ENCODE measurements at regions not wholly inside any gene's neighbourhood (a gene's known extent, or its start where the extent isn't known, plus 50 kb on each side); places are given as distances from the start of the nearest gene placed in this dataset.

DNA sequence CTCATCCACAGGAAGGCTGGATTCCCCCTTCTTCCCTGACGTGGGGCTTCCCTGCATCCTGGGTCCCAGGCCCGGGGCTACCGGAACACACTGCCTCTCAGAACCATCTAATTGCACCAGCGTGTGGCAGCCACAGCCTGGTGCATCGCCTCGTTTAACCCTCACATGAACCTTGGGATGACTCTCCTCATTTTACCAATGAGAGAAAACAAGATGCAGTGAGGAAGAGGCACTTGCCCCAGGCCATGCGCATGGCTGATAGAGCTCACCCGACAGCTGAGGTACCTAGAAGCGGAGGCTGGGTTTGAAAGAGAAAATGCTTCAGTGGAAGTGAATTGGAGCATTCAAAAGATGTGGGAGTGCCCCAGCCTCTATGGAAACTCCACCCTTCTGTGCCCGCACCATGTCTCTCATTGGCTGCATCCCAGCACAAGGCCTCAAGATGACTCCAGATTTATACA lies 162.3 kb downstream of the KATNIP start:
- Mint-ChIP-seq H3K9me3 (ENCODE audit: low read depth) (no peaks in the 10 kb centered on the region), H3K27ac (ENCODE audit: unreplicated experiment) (no peak overlapping the region), H3K36me3 (ENCODE audit: low read depth) (peaks cover 5% of the 10 kb centered on the region), H3K4me1 (ENCODE audit: low read depth) (no peaks in the 10 kb centered on the region), H3K4me3 (ENCODE audit: unreplicated experiment) (no peak overlapping the region), H3K27me3 (ENCODE audit: low read depth) (no peaks in the 10 kb centered on the region)
- TF ChIP-seq, protein P1, sequence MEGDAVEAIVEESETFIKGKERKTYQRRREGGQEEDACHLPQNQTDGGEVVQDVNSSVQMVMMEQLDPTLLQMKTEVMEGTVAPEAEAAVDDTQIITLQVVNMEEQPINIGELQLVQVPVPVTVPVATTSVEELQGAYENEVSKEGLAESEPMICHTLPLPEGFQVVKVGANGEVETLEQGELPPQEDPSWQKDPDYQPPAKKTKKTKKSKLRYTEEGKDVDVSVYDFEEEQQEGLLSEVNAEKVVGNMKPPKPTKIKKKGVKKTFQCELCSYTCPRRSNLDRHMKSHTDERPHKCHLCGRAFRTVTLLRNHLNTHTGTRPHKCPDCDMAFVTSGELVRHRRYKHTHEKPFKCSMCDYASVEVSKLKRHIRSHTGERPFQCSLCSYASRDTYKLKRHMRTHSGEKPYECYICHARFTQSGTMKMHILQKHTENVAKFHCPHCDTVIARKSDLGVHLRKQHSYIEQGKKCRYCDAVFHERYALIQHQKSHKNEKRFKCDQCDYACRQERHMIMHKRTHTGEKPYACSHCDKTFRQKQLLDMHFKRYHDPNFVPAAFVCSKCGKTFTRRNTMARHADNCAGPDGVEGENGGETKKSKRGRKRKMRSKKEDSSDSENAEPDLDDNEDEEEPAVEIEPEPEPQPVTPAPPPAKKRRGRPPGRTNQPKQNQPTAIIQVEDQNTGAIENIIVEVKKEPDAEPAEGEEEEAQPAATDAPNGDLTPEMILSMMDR (IDR thresholded peaks at IDR 0.05) = no peak
- DNase-seq (ENCODE audit: low spot score) = peak; percentile 67

DNA sequence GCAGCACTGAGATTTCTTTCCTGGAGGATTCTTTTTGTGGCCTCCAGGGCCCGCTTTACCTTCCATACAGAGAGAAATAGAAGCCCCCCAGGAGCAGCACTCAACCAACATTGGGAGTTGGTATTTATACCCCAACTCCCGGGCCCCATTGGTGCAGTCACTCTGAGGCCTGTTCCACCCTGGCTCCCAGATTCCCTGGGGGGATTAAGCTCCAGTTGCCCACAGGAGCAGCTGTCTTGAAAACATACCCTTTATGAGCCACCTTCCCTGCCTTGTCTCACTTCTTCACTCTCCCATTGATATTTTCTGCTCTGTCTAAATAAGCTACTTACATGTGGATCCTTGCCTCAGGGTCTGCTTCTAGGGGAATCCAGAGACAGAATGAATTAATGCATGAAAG lies 167.8 kb downstream of the KATNIP start:
- peak; percentile 10 for DNase-seq (ENCODE audit: low spot score)
- no peak overlapping the region for H3K4me3 Mint-ChIP-seq (ENCODE audit: unreplicated experiment)
- H3K4me1 Mint-ChIP-seq (ENCODE audit: low read depth) = peaks cover 13% of the 10 kb centered on the region
- H3K36me3 Mint-ChIP-seq (ENCODE audit: low read depth) = peaks cover 2% of the 10 kb centered on the region
- TF ChIP-seq, protein P1 (IDR thresholded peaks at IDR 0.05) = no peak
- H3K9me3 Mint-ChIP-seq (ENCODE audit: low read depth) = no peaks in the 10 kb centered on the region
- H3K27me3 Mint-ChIP-seq (ENCODE audit: low read depth) = no peaks in the 10 kb centered on the region
- no peak overlapping the region for H3K27ac Mint-ChIP-seq (ENCODE audit: unreplicated experiment)

DNA sequence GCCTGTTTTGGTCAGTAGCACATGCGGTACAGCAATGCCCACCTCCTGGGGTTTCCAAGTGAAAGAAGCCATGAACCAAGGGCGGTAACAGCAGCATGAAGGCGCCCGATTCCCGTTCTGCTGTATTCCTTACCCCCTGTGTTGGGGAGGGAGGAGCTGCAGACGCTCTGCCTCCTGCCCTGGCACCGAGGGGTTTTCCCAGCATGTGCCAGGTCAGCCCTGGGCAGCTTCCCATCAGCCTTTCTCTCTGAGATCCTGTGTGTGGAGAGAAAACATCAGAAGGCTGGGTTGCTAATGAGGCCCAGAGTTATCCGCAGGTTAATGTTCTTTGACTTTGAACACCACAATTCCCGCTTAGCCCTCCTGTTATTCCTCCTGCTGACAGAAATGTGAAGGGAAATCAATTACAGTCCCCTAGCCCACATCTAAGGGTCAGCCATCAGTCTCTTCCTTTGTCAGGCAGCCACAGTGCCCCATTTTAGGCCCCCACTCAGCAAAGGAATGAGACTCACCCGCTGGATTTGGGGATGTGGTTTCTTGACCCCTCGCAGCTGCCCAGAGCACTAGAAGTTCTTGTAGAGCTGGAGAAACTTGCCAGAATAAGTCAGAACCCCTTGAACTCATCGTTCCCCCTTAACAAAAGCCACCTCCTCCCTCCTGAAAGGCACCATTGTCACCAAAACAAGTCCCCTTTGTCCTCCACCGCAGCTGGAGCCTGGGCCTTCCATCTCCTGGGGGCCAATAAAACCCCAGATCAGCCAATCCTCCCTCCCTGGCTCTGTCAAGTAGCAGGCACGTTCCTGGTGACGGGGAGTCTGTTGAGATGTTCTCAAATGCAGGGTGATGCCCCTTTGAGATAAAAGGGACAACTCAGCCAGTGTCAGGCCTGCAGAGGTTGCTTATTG lies 168.5 kb downstream of the KATNIP start:
- no peaks in the 10 kb centered on the region for H3K9me3 Mint-ChIP-seq (ENCODE audit: low read depth)
- peaks cover 4% of the 10 kb centered on the region for H3K36me3 Mint-ChIP-seq (ENCODE audit: low read depth)
- TF ChIP-seq, protein P1 (IDR thresholded peaks at IDR 0.05) = no peak
- no peak overlapping the region for H3K27ac Mint-ChIP-seq (ENCODE audit: unreplicated experiment)
- peaks cover 15% of the 10 kb centered on the region for H3K4me1 Mint-ChIP-seq (ENCODE audit: low read depth)
- H3K4me3 Mint-ChIP-seq (ENCODE audit: unreplicated experiment) = no peak overlapping the region
- no peaks in the 10 kb centered on the region for H3K27me3 Mint-ChIP-seq (ENCODE audit: low read depth)
- peak; percentile 56 for DNase-seq (ENCODE audit: low spot score)

DNA sequence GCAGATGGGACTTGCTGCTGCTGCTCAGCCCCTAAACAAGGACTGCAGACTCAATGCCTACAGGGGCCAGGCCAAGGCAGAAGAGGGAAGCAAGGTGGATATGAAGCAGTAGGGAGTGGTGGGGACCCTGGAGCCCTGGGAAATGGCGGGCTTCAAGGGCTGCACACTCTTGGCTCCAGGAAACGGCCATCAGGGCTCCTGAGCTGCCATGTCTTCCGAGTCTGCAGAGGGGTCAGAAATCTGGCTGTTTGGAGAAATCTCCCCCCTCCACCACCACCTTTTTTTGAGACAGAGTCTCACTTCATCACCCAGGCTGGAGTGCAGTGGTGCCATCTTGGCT lies 169.1 kb downstream of the KATNIP start:
- Mint-ChIP-seq H3K27ac (ENCODE audit: unreplicated experiment) (no peak overlapping the region), H3K4me3 (ENCODE audit: unreplicated experiment) (no peak overlapping the region)
- TF ChIP-seq, protein P1 (IDR thresholded peaks at IDR 0.05) = no peak

DNA sequence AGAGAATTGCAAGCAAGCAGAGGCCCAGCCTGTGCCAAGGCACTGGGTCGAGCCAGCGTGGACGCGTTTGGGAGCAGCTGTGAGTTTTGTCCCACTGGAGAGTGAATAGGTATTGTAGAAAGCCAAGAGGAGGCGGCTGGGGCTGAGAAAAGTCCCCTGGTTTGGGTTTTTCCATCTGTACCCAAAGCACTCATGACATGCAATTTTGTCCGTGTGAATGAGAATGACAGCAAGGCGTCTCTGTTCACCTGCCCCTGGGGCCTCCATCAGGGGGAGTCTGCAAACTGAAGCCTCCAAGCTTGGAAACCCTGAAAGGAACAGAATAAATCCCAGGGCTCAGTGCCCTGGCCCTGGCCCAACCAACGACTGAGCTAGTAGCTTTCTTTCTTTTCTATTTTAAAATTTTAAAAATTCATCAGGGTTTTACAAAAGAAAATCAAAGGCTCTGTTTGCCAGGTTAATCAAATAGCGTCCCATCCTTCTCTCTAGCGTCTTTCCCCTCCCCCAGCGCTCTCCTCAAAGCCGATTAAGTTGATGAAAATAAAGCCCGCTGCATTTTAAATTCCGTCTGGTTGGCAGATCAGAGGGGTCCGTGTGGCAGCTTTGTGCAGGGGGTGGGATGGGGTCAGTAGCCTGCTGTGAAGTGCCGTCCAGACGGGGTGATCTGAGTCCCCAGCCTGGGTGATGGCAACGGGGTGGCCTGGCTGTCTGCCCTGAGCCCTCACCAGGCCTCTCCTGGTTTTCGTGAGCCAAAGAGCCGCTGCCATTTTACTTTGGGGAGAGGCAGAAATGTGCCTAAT lies 171.0 kb downstream of the KATNIP start:
- DNase-seq (ENCODE audit: low spot score) = peak; percentile 63
- TF ChIP-seq, protein P1 (IDR thresholded peaks at IDR 0.05) = no peak
- Mint-ChIP-seq H3K36me3 (ENCODE audit: low read depth) (peaks cover 4% of the 10 kb centered on the region), H3K27me3 (ENCODE audit: low read depth) (no peaks in the 10 kb centered on the region), H3K9me3 (ENCODE audit: low read depth) (no peaks in the 10 kb centered on the region), H3K4me1 (ENCODE audit: low read depth) (peaks cover 27% of the 10 kb centered on the region), H3K4me3 (ENCODE audit: unreplicated experiment) (no peak overlapping the region), H3K27ac (ENCODE audit: unreplicated experiment) (no peak overlapping the region)

More for the DNA sequence above, 169.1 kb downstream of the KATNIP start:
- Mint-ChIP-seq H3K27me3 (ENCODE audit: low read depth) (no peaks in the 10 kb centered on the region), H3K4me1 (ENCODE audit: low read depth) (peaks cover 21% of the 10 kb centered on the region), H3K36me3 (ENCODE audit: low read depth) (peaks cover 4% of the 10 kb centered on the region), H3K9me3 (ENCODE audit: low read depth) (no peaks in the 10 kb centered on the region)
- peak; percentile 59 for DNase-seq (ENCODE audit: low spot score)
